Testis (tissue), 2 donors: ENCODE measurements at regions not wholly inside any gene's neighbourhood (a gene's known extent, or its start where the extent isn't known, plus 50 kb on each side); places are given as distances from the start of the nearest gene placed in this dataset.

Source experiments
- DNase-seq: peaks from one replicate; pipeline ENCODE4 v3.0.0-alpha.2; 2019
- H3K27ac ChIP-seq, 2 donors: fragments of 200-600 bp; sonication (generic); one replicate each; pipeline ENCODE4 v1.5.1; 2019
- H3K27me3 ChIP-seq: fragments of 200-600 bp; sonication (generic); one replicate; pipeline ENCODE4 v1.5.1; 2019
- H3K36me3 ChIP-seq: fragments of 200-600 bp; sonication (generic); one replicate; pipeline ENCODE4 v1.5.1; 2017; ENCODE audit warnings: low read depth; ENCODE audit errors: missing control alignments
- H3K4me1 ChIP-seq: fragments of 200-600 bp; sonication (generic); one replicate; pipeline ENCODE4 v1.5.1; 2019
- H3K4me3 ChIP-seq, 2 donors: fragments of 200-600 bp; sonication (generic); one replicate each; pipeline ENCODE4 v1.5.1; 2017 to 2019
- H3K9me3 ChIP-seq: fragments of 200-600 bp; sonication (generic); one replicate; pipeline ENCODE4 v1.5.1; 2017
- POLR2A ChIP-seq: fragments of 450-650 bp; IDR thresholded peaks from one replicate; pipeline ENCODE4 v1.6.1; 2017; ENCODE audit warnings: antibody characterized with exemption, mild to moderate bottlenecking, moderate library complexity
- WGBS, 2 donors: methylation state at CpG; one replicate each; pipeline ENCODE4 v1.1.5; 2018; 5-methylcytosine and 5-hydroxymethylcytosine counted together
- intact Hi-C: fragments of 100-400 bp; cut with DNase I; formaldehyde crosslinking; loops from one replicate; pipeline ENCODE4 v1.15.1; 2023; ENCODE audit warnings: low total_unique reads
- TF ChIP-seq, protein P1 (sequence below), 3 experiments: fragments of 450-650 bp in 2 of 3; fragments of 200-600 bp in 1 of 3; sonication (generic) in 1 of 3; IDR thresholded peaks; one replicate each; pipeline ENCODE4 v1.5.1; 2016 to 2019; ENCODE audit warnings: antibody characterized with exemption in 3 of 3, mild to moderate bottlenecking in 2 of 3, moderate library complexity in 1 of 3

DNA sequence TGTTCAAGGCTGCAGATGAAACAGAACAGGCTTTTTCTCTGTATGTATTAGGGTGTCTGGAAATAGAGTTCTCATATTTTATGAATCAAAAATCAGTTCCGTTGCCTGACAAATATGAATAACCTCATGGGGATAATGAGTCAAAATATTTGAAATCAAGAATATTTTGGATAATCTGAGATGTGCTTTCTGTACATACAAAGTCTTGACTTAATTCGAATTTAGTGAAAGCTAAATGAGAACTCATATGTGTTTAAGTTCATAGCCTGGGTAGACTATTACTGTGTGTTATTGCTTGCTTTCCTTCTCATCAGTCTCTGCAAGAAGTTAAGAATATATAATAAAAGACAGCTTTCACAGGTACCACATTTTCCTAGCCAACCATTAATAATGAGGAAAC, 689.0 kb downstream of the REEP3 start:
- H3K36me3 ChIP-seq: no peaks in the 10 kb centered on the region
- no peaks in the 10 kb centered on the region for H3K4me1 ChIP-seq
- no peak overlapping the region for H3K27ac ChIP-seq
- H3K27me3 ChIP-seq: no peaks in the 10 kb centered on the region
- no peaks in the 10 kb centered on the region for H3K9me3 ChIP-seq
- DNase-seq: no peak
- TF ChIP-seq, protein P1, sequence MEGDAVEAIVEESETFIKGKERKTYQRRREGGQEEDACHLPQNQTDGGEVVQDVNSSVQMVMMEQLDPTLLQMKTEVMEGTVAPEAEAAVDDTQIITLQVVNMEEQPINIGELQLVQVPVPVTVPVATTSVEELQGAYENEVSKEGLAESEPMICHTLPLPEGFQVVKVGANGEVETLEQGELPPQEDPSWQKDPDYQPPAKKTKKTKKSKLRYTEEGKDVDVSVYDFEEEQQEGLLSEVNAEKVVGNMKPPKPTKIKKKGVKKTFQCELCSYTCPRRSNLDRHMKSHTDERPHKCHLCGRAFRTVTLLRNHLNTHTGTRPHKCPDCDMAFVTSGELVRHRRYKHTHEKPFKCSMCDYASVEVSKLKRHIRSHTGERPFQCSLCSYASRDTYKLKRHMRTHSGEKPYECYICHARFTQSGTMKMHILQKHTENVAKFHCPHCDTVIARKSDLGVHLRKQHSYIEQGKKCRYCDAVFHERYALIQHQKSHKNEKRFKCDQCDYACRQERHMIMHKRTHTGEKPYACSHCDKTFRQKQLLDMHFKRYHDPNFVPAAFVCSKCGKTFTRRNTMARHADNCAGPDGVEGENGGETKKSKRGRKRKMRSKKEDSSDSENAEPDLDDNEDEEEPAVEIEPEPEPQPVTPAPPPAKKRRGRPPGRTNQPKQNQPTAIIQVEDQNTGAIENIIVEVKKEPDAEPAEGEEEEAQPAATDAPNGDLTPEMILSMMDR (IDR thresholded peaks at IDR 0.05): no peak
- no peak for TF ChIP-seq POLR2A
- H3K4me3 ChIP-seq: no peak overlapping the region
- intact Hi-C loops: no loop called here
- WGBS, 2 donors: 84 to 89% methylated on average over 2 of the region's 2 CpGs

DNA sequence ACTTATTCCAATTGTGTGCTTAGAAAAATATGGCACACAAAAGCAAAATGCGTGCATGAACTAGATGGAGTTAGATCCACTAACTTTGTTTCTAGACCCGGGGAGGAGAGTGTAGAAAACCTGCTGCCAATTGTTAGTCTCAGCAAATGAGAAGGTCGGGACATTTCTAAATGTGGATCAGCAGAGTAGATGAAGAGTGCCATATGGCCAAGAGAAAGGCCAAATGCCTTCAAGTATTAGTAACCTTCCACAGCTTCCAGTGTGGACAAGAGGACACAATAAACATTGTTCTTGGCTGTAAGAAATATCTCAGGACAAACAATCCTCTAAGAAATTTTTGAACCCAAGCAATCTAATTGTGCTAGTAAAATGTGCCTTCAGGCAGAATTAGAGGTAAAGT, 690.3 kb downstream of the REEP3 start:
- WGBS, 2 donors: 53 to 71% methylated on average over 3 of the region's 3 CpGs
- intact Hi-C loops: no loop called here

DNA sequence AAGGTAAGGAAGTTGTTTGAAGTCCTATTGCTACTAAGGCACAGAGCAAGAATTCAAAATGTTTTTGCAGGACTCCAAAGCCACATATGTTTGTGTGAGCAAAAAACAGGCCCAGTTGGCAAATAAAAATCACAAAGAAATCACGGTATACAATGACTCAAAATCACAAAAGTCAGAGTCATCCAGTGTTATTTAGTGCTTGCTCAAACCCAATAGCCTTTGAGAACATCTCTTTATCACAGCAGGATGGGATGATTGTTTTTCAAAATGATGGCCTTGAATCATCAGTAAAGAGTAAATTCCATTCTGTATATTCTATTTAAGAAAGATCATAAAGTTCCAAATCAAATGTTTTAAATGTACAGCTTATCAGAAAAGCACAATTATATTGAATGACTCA, 693.9 kb downstream of the REEP3 start:
- intact Hi-C loops: no loop called here
- Histone ChIP-seq H3K9me3 (no peaks in the 10 kb centered on the region), H3K4me1 (no peaks in the 10 kb centered on the region), H3K4me3 (no peak overlapping the region), H3K27me3 (no peaks in the 10 kb centered on the region), H3K36me3 (no peaks in the 10 kb centered on the region), H3K27ac (no peak overlapping the region)
- no peak for DNase-seq
- no peak for TF ChIP-seq POLR2A
- TF ChIP-seq, protein P1 (IDR thresholded peaks at IDR 0.05): no peak
- 67 to 74% methylated on average over 1 of the region's 1 CpG for WGBS, 2 donors

More for the DNA sequence above, 690.3 kb downstream of the REEP3 start:
- no peak overlapping the region for H3K4me3 ChIP-seq
- no peaks in the 10 kb centered on the region for H3K36me3 ChIP-seq
- DNase-seq: no peak
- H3K27me3 ChIP-seq: no peaks in the 10 kb centered on the region
- TF ChIP-seq POLR2A: no peak
- H3K9me3 ChIP-seq: no peaks in the 10 kb centered on the region
- no peak overlapping the region for H3K27ac ChIP-seq
- no peaks in the 10 kb centered on the region for H3K4me1 ChIP-seq

DNA sequence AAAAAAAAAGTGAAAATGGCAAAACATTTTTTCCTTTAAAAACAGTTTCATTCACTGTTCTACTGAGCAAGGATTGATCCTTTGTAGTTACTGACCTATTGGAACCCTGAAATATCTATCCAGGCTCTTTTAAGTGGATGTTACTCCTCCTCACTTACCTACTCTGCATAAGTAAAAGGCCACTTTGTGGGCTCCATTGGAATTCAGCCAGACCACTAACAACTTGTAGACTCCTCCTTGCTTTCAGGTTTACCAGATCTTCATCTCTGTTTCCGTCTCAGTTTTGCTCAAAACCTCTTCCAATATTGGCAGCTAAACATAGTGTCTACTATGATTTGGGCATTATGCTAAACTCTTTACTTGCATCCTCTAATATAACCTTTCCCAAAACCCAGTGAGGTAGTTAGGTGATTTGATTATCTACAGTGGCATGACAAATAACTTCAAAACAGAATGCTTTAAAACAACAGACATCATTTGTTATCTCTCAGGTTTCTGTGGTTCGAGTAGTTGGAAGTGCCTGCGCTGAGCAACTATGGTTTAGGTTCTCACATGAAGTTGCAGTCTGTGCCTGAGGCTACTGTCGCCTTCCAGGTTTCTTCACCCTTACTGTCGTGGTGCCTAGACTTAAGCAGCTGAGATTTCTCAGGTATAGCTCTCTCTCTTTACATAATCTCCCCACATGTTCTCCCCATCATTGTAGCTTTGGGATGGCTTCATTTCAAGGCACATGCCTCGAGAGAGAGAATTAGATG, 698.2 kb downstream of the REEP3 start:
- intact Hi-C loops: no loop called here
- 70 to 77% methylated on average over 6 of the region's 6 CpGs for WGBS, 2 donors
- no peak overlapping the region for H3K27ac ChIP-seq
- H3K36me3 ChIP-seq: no peaks in the 10 kb centered on the region
- H3K4me1 ChIP-seq: no peaks in the 10 kb centered on the region
- H3K4me3 ChIP-seq: no peak overlapping the region
- TF ChIP-seq, protein P1 (IDR thresholded peaks at IDR 0.05): no peak
- TF ChIP-seq POLR2A: no peak
- no peak for DNase-seq
- H3K27me3 ChIP-seq: no peaks in the 10 kb centered on the region
- H3K9me3 ChIP-seq: no peaks in the 10 kb centered on the region

DNA sequence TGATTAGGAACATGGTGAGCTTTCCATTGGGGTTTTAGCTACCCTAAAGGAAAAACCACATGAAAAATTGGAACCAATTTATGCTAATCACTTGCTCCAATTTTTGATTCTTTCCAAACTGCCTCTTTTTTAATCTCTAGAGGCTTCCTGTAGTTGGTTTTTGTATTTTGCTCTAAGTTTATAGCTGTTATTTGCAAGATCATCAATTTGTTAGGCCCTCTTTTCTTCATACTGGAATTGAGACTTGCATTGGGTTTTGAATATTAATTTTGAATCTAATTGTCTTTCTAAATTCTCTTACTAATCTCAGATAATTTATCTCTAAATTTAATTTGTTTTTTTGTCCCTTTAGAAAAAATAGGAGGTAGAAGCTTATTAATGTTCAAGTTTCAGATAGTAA, 713.3 kb downstream of the REEP3 start:
- no peaks in the 10 kb centered on the region for H3K4me1 ChIP-seq
- intact Hi-C loops: no loop called here
- H3K27me3 ChIP-seq: no peaks in the 10 kb centered on the region
- DNase-seq: no peak
- no peak overlapping the region for H3K4me3 ChIP-seq
- TF ChIP-seq, protein P1 (IDR thresholded peaks at IDR 0.05): no peak
- no peak for TF ChIP-seq POLR2A
- H3K36me3 ChIP-seq: no peaks in the 10 kb centered on the region
- no peak overlapping the region for H3K27ac ChIP-seq
- no peaks in the 10 kb centered on the region for H3K9me3 ChIP-seq
